Neural progenitor cell (in vitro differentiated cells): ENCODE measurements at regions not wholly inside any gene's neighbourhood (a gene's known extent, or its start where the extent isn't known, plus 50 kb on each side); places are given as distances from the start of the nearest gene placed in this dataset.

ENCODE experiments used
- CTCF ChIP-seq: fragments of 200-600 bp; sonication (generic); IDR thresholded peaks from 2 replicates; pipeline ENCODE4 v1.5.1; 2017; ENCODE audit warnings: antibody characterized with exemption, mild to moderate bottlenecking
- EZH2phosphoT487 ChIP-seq: fragments of 200-600 bp; sonication (generic); IDR thresholded peaks from 2 replicates; pipeline ENCODE4 v1.6.1; 2017; ENCODE audit warnings: antibody characterized with exemption

DNA sequence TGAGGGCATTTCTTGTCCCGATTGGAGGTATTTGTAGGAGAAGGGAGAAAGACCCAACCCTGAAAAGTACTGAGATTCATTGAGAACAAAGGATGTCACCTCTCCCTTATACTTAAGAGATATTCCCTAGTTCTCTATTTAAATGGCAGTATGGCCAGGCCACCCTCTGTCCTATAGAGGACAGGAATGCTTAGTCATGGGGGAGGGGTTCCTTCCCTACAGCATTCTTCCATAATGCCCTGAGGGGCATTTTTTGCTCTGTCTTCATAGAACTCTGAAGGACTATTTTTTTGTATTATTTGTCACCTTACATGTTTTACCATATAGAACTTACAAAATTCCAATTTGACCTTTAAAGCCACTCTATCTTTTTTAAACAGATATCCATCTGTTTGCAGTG is 176.3 kb downstream of the TMEM161B start:
- no peak for TF ChIP-seq CTCF
- TF ChIP-seq EZH2phosphoT487 = no peak
